GM18511 (cell line): ENCODE measurements at regions not wholly inside any gene's neighbourhood (a gene's known extent, or its start where the extent isn't known, plus 50 kb on each side); places are given as distances from the start of the nearest gene placed in this dataset.

Experiments used
- ATAC-seq: cut with Tn5 transposase; IDR thresholded peaks from one replicate; pipeline ENCODE4 v1.9.1; 2021; ENCODE audit warnings: mild to moderate bottlenecking, moderate library complexity; ENCODE audit not compliant: unreplicated experiment

GRCh38 chr2:121085801-121086200 lies 199.2 kb downstream of the TFCP2L1 start:
- no peak for ATAC-seq

GRCh38 chr2:121086450-121086849 lies 198.6 kb downstream of the TFCP2L1 start:
- no peak for ATAC-seq

- ATAC-seq, result no peak
Measured at GRCh38 chr2:121087117-121087516, 197.9 kb downstream of the TFCP2L1 start.

GRCh38 chr2:121088251-121089165 lies 196.5 kb downstream of the TFCP2L1 start:
- no peak for ATAC-seq

GRCh38 chr2:121089166-121089510 lies 195.9 kb downstream of the TFCP2L1 start:
- ATAC-seq, result no peak

GRCh38 chr2:121090088-121090715 lies 194.8 kb downstream of the TFCP2L1 start:
- no peak for ATAC-seq

- ATAC-seq, result no peak
Measured at GRCh38 chr2:121092095-121092494, 192.9 kb downstream of the TFCP2L1 start.

GRCh38 chr2:121093692-121094091 lies 191.3 kb downstream of the TFCP2L1 start:
- no peak for ATAC-seq

- no peak for ATAC-seq
Measured at GRCh38 chr2:121094101-121094500, 190.9 kb downstream of the TFCP2L1 start.

- ATAC-seq, result no peak
Measured at GRCh38 chr2:121094845-121095244, 190.2 kb downstream of the TFCP2L1 start.

GRCh38 chr2:121095257-121096080 lies 189.5 kb downstream of the TFCP2L1 start:
- peak; percentile 56 for ATAC-seq

- no peak for ATAC-seq
Measured at GRCh38 chr2:121096611-121097010, 188.4 kb downstream of the TFCP2L1 start.

GRCh38 chr2:121098556-121098955 lies 186.4 kb downstream of the TFCP2L1 start:
- ATAC-seq, result no peak

- ATAC-seq, result no peak
Measured at GRCh38 chr2:121099329-121100290, 185.4 kb downstream of the TFCP2L1 start.

GRCh38 chr2:121101093-121101715 lies 183.8 kb downstream of the TFCP2L1 start:
- no peak for ATAC-seq

GRCh38 chr2:121102941-121103340 lies 182.1 kb downstream of the TFCP2L1 start:
- ATAC-seq, result no peak

GRCh38 chr2:121103960-121104359 lies 181.0 kb downstream of the TFCP2L1 start:
- no peak for ATAC-seq

- ATAC-seq, result no peak
Measured at GRCh38 chr2:121104721-121105141, 180.3 kb downstream of the TFCP2L1 start.

GRCh38 chr2:121110924-121111323 lies 174.1 kb downstream of the TFCP2L1 start:
- ATAC-seq, result no peak

- ATAC-seq, result no peak
Measured at GRCh38 chr2:121118951-121119350, 166.1 kb downstream of the TFCP2L1 start.
